Neural cell (in vitro differentiated cells): ENCODE measurements at regions not wholly inside any gene's neighbourhood (a gene's known extent, or its start where the extent isn't known, plus 50 kb on each side); places are given as distances from the start of the nearest gene placed in this dataset.

Experiments used
- H2AFZ ChIP-seq: fragments of 200-600, 300-800 bp; sonication (generic), shearing (Covaris generic); 2 replicates; pipeline ENCODE4 v1.6.0; 2014; ENCODE audit warnings: low read depth, mild to moderate bottlenecking, antibody characterized with exemption, low read length, moderate library complexity
- H3F3A ChIP-seq: fragments of 200-600 bp; shearing (Covaris generic); 2 replicates; pipeline ENCODE4 v1.6.1; 2016; ENCODE audit warnings: mild to moderate bottlenecking, moderate library complexity, mixed read lengths, antibody characterized with exemption, low read length; ENCODE audit not compliant: insufficient read depth, poor library complexity, severe bottlenecking
- H3K27ac ChIP-seq: fragments of 200-600, 300-800 bp; sonication (generic), shearing (Covaris generic); 2 replicates; pipeline ENCODE4 v1.5.1; 2014; ENCODE audit warnings: mild to moderate bottlenecking, low read length, moderate library complexity
- H3K27me3 ChIP-seq: fragments of 300-800, 200-600 bp; sonication (generic), shearing (Covaris generic); 2 replicates; pipeline ENCODE4 v1.6.0; 2014; ENCODE audit warnings: mild to moderate bottlenecking, low read depth, low read length, moderate library complexity; ENCODE audit not compliant: insufficient read depth
- H3K36me3 ChIP-seq: fragments of 300-800, 200-600 bp; sonication (generic), shearing (Covaris generic); 2 replicates; pipeline ENCODE4 v1.5.1; 2014; ENCODE audit warnings: mild to moderate bottlenecking, antibody characterized with exemption, low read length, moderate library complexity; ENCODE audit not compliant: insufficient read depth
- H3K4me2 ChIP-seq: fragments of 300-800, 200-600 bp; sonication (generic), shearing (Covaris generic); 2 replicates; pipeline ENCODE4 v1.6.0; 2014; ENCODE audit warnings: mild to moderate bottlenecking, low read length
- H3K4me3 ChIP-seq: fragments of 300-800, 200-600 bp; sonication (generic), shearing (Covaris generic); 2 replicates; pipeline ENCODE4 v1.5.1; 2014; ENCODE audit warnings: mild to moderate bottlenecking, low read length, moderate library complexity
- H3K79me2 ChIP-seq: fragments of 200-600 bp; shearing (Covaris generic); replicated peaks from 2 replicates; pipeline ENCODE4 v1.6.0; 2014; ENCODE audit warnings: mild to moderate bottlenecking, low read length, moderate library complexity; ENCODE audit not compliant: insufficient read depth
- H3K9ac ChIP-seq: fragments of 300-800, 200-600 bp; sonication (generic), shearing (Covaris generic); 2 replicates; pipeline ENCODE4 v1.6.1; 2016; ENCODE audit warnings: mild to moderate bottlenecking, low read length, mixed read lengths
- H3K9me2 ChIP-seq: fragments of 200-600 bp; shearing (Covaris generic); 2 replicates; pipeline ENCODE4 v1.6.1; 2016; ENCODE audit warnings: mild to moderate bottlenecking, low read length, mixed read lengths; ENCODE audit not compliant: insufficient read depth
- H3K9me3 ChIP-seq: fragments of 200-600, 300-800 bp; sonication (generic), shearing (Covaris generic); 2 replicates; pipeline ENCODE4 v1.6.1; 2016; ENCODE audit warnings: mild to moderate bottlenecking, mixed run types, low read length, moderate library complexity, mixed read lengths
- H4K20me1 ChIP-seq: fragments of 200-600 bp; shearing (Covaris generic); 2 replicates; pipeline ENCODE4 v1.6.1; 2016; ENCODE audit warnings: mild to moderate bottlenecking, mixed run types; ENCODE audit not compliant: insufficient read depth
- CTCF ChIP-seq: fragments of 450-650 bp; IDR thresholded peaks from 2 replicates; pipeline ENCODE4 v1.5.1; 2014; ENCODE audit warnings: antibody characterized with exemption, mild to moderate bottlenecking, moderate library complexity; ENCODE audit not compliant: poor library complexity, severe bottlenecking
- EP300 ChIP-seq: fragments of 450-650 bp; conservative IDR thresholded peaks from 2 replicates; pipeline ENCODE4 v1.6.1; 2014; ENCODE audit warnings: antibody characterized with exemption, mild to moderate bottlenecking, moderate library complexity; ENCODE audit not compliant: poor library complexity, severe bottlenecking
- EZH2 ChIP-seq: fragments of 200-600, 300-800 bp; shearing (Covaris generic), sonication (generic); IDR thresholded peaks from 2 replicates; pipeline ENCODE4 v1.6.1; 2014; ENCODE audit warnings: antibody characterized with exemption, low read length, borderline replicate concordance, mild to moderate bottlenecking; ENCODE audit not compliant: insufficient read depth, poor library complexity, severe bottlenecking
- MXI1 ChIP-seq: fragments of 450-650 bp; conservative IDR thresholded peaks from 2 replicates; pipeline ENCODE4 v1.6.1; 2014; ENCODE audit warnings: antibody characterized with exemption, mild to moderate bottlenecking; ENCODE audit not compliant: poor library complexity, severe bottlenecking
- POLR2AphosphoS5 ChIP-seq: IDR thresholded peaks from 2 replicates; pipeline ENCODE4 v1.6.1; 2012
- RAD21 ChIP-seq: fragments of 450-650 bp; conservative IDR thresholded peaks from 2 replicates; pipeline ENCODE4 v1.6.1; 2014; ENCODE audit warnings: antibody characterized with exemption, mild to moderate bottlenecking, moderate library complexity
- REST ChIP-seq: IDR thresholded peaks from 2 replicates; pipeline ENCODE4 v1.6.1; 2012; ENCODE audit warnings: borderline replicate concordance
- SMC3 ChIP-seq: fragments of 450-650 bp; conservative IDR thresholded peaks from 2 replicates; pipeline ENCODE4 v1.6.1; 2014; ENCODE audit warnings: antibody characterized with exemption, mild to moderate bottlenecking, moderate library complexity; ENCODE audit not compliant: poor library complexity
- TAF1 ChIP-seq: IDR thresholded peaks from 2 replicates; pipeline ENCODE4 v1.6.1; 2012; ENCODE audit warnings: low read depth

GRCh38 chrX:94830717-94831116 is 1156.7 kb downstream of the FAM133A start:
- Histone ChIP-seq H3K79me2 (no peaks in the 10 kb centered on the region), H3K9ac (no peak overlapping the region), H3K27ac (no peak overlapping the region), H3K9me3 (no peaks in the 10 kb centered on the region), H3K36me3 (no peaks in the 10 kb centered on the region), H2AFZ (no peak overlapping the region), H3K4me2 (no peak overlapping the region), H3F3A (no peaks in the 10 kb centered on the region), H3K9me2 (no peaks in the 10 kb centered on the region), H3K27me3 (no peaks in the 10 kb centered on the region), H4K20me1 (no peaks in the 10 kb centered on the region), H3K4me3 (no peak overlapping the region)
- TF ChIP-seq TAF1 = no peak
- no peak for TF ChIP-seq POLR2AphosphoS5
- TF ChIP-seq EZH2 = no peak
- no peak for TF ChIP-seq EP300
- no peak for TF ChIP-seq MXI1
- no peak for TF ChIP-seq REST
- no peak for TF ChIP-seq RAD21
- no peak for TF ChIP-seq CTCF
- TF ChIP-seq SMC3 = no peak

- TF ChIP-seq EP300 (no peak), SMC3 (peak; percentile 55), RAD21 (peak; percentile 74), REST (no peak), CTCF (peak; percentile 64), POLR2AphosphoS5 (no peak), MXI1 (no peak), TAF1 (no peak)
Observed at GRCh38 chrX:94831364-94831763, 1157.4 kb downstream of the FAM133A start.

More at GRCh38 chrX:94831364-94831763, 1157.4 kb downstream of the FAM133A start:
- no peaks in the 10 kb centered on the region for H3K9me3 ChIP-seq
- no peak overlapping the region for H3K4me3 ChIP-seq
- no peak overlapping the region for H3K9ac ChIP-seq
- H3K79me2 ChIP-seq = no peaks in the 10 kb centered on the region
- H4K20me1 ChIP-seq = no peaks in the 10 kb centered on the region
- H3K36me3 ChIP-seq = no peaks in the 10 kb centered on the region
- H3K4me2 ChIP-seq = no peak overlapping the region
- no peaks in the 10 kb centered on the region for H3F3A ChIP-seq
- no peaks in the 10 kb centered on the region for H3K27me3 ChIP-seq
- H2AFZ ChIP-seq = no peak overlapping the region
- H3K27ac ChIP-seq = no peak overlapping the region
- no peaks in the 10 kb centered on the region for H3K9me2 ChIP-seq
